A549 (cell line): ENCODE measurements at regions not wholly inside any gene's neighbourhood (a gene's known extent, or its start where the extent isn't known, plus 50 kb on each side); places are given as distances from the start of the nearest gene placed in this dataset.

ENCODE experiments used
- ATAC-seq, 2 experiments: fragments of 200-7000 bp in 1 of 2; fragments of >200 bp in 1 of 2; cut with Nextera tagmentation in 1 of 2; cut with Tn5 transposase in 1 of 2; 3 replicates each; pipeline versions ENCODE4 v1.8.0 to v1.9.1; 2018 to 2020; ENCODE audit warnings: mild to moderate bottlenecking in 1 of 2, moderate library complexity in 1 of 2
- CTCF ChIA-PET: fragments of 300-600 bp; sonication (Branson Sonifier 250); formaldehyde crosslinking; extraction: SDS; loops from one replicate; lab custom pipeline; 2021; ENCODE audit warnings: antibody characterized with exemption, inconsistent platforms; lab: Yijun Ruan, JAX
- POLR2A ChIA-PET: fragments of 350-600 bp; formaldehyde crosslinking; extraction: SDS; loops from one replicate; lab custom pipeline; 2021; ENCODE audit warnings: antibody characterized with exemption, inconsistent platforms; lab: Yijun Ruan, JAX
- DNase-seq, 2 experiments: peaks; one replicate each; pipeline versions ENCODE4 v3.0.0 to v3.0.0-alpha.2; 2011 to 2016; ENCODE audit warnings: low read depth in 1 of 2, low spot score in 1 of 2
- FAIRE-seq: peaks from 2 replicates; lab custom pipeline; 2011; peaks lifted over from hg19 to GRCh38; lab: Jason Lieb, UNC
- H3K27ac ChIP-seq, 2 experiments: fragments of >200 bp; sonication (Bioruptor Twin); formaldehyde crosslinking; 3 replicates each; pipeline ENCODE4 v1.5.1; 2016 to 2017
- H3K4me1 ChIP-seq: fragments of >200 bp; sonication (Bioruptor Twin); formaldehyde crosslinking; 3 replicates; pipeline ENCODE4 v1.6.1; 2016
- H3K4me2 ChIP-seq: fragments of >200 bp; sonication (Bioruptor Twin); formaldehyde crosslinking; 3 replicates; pipeline ENCODE4 v1.6.1; 2016
- H3K4me3 ChIP-seq: fragments of >200 bp; sonication (Bioruptor Twin); formaldehyde crosslinking; 3 replicates; pipeline ENCODE4 v1.5.1; 2016
- H3K9me3 ChIP-seq: fragments of >200 bp; sonication (Bioruptor Twin); formaldehyde crosslinking; 3 replicates; pipeline ENCODE4 v1.6.1; 2016
- ESRRA ChIP-seq: fragments of 150-350 bp; IDR thresholded peaks from 2 replicates; pipeline ENCODE4 v1.6.1; 2014; ENCODE audit warnings: mild to moderate bottlenecking, low read length, borderline replicate concordance
- FOSB ChIP-seq: fragments of 250-450 bp; sonication (Bioruptor Pico); IDR thresholded peaks from 2 replicates; pipeline ENCODE4 v1.5.0; 2020; ENCODE audit warnings: mild to moderate bottlenecking, moderate library complexity
- HOXA7 ChIP-seq: fragments of 250-450 bp; sonication (Bioruptor Pico); IDR thresholded peaks from 2 replicates; pipeline ENCODE4 v1.5.0; 2020; ENCODE audit warnings: mild to moderate bottlenecking, moderate library complexity
- KDM1A ChIP-seq: fragments of 200-600 bp; sonication (generic); IDR thresholded peaks from 2 replicates; pipeline ENCODE4 v1.6.1; 2016; ENCODE audit warnings: low read depth, mild to moderate bottlenecking
- MAFK ChIP-seq: fragments of 450-650 bp; IDR thresholded peaks from 2 replicates; pipeline ENCODE4 v1.6.1; 2014; ENCODE audit not compliant: partially characterized antibody
- MAZ ChIP-seq: fragments of 150-350 bp; IDR thresholded peaks from 2 replicates; pipeline ENCODE4 v1.6.1; 2014; ENCODE audit warnings: antibody characterized with exemption, low read depth, low read length, borderline replicate concordance
- MYC ChIP-seq: IDR thresholded peaks from 2 replicates; pipeline ENCODE4 v1.6.1; 2012; ENCODE audit warnings: mild to moderate bottlenecking, inconsistent platforms, low read length, improper control_type of control experiment, borderline replicate concordance
- NFE2L2 ChIP-seq: fragments of 150-350 bp; conservative IDR thresholded peaks from 2 replicates; pipeline ENCODE4 v1.6.1; 2014; ENCODE audit warnings: low read length
- NPAS2 ChIP-seq: fragments of 250-450 bp; sonication (Bioruptor Pico); IDR thresholded peaks from 2 replicates; pipeline ENCODE4 v1.8.0; 2022; ENCODE audit warnings: mild to moderate bottlenecking, moderate library complexity, borderline replicate concordance
- NR3C1 ChIP-seq: fragments of >200 bp; sonication (Bioruptor Twin); formaldehyde crosslinking; IDR thresholded peaks from 3 replicates; pipeline ENCODE4 v1.6.1; 2017
- PHF8 ChIP-seq: fragments of 200-600 bp; sonication (generic); IDR thresholded peaks from 2 replicates; pipeline ENCODE4 v1.6.1; 2016; ENCODE audit warnings: low read depth, mild to moderate bottlenecking, antibody characterized with exemption, moderate library complexity, borderline replicate concordance
- POLR2A ChIP-seq: IDR thresholded peaks from 2 replicates; pipeline ENCODE4 v1.6.1; 2012; ENCODE audit warnings: mild to moderate bottlenecking, low read length
- RAD21 ChIP-seq, 2 experiments: fragments of >200 bp in 1 of 2; sonication (Bioruptor Twin) in 1 of 2; formaldehyde crosslinking in 1 of 2; IDR thresholded peaks in 1 of 2; conservative IDR thresholded peaks in 1 of 2; 2 replicates in 1 of 2; 3 replicates in 1 of 2; pipeline ENCODE4 v1.6.1; 2012 to 2018; ENCODE audit warnings: inconsistent platforms in 1 of 2
- SREBF2 ChIP-seq: fragments of 450-650 bp; IDR thresholded peaks from 2 replicates; pipeline ENCODE4 v1.6.1; 2014; ENCODE audit warnings: mild to moderate bottlenecking, moderate library complexity
- TFCP2L1 ChIP-seq: fragments of 250-450 bp; sonication (Bioruptor Pico); IDR thresholded peaks from 2 replicates; pipeline ENCODE4 v1.5.0; 2021; ENCODE audit warnings: mild to moderate bottlenecking
- TP53 ChIP-seq: fragments of 250-450 bp; sonication (Bioruptor Pico); IDR thresholded peaks from 2 replicates; pipeline ENCODE4 v1.5.0; 2021; ENCODE audit warnings: mild to moderate bottlenecking, moderate library complexity
- ZSCAN20 ChIP-seq: fragments of 250-450 bp; sonication (Bioruptor Pico); IDR thresholded peaks from 2 replicates; pipeline ENCODE4 v1.8.0; 2022; ENCODE audit warnings: mild to moderate bottlenecking, moderate library complexity
- WGBS: methylation state at CpG from one replicate; pipeline ENCODE4 v1.1.6; 2017; ENCODE audit errors: missing lambda C conversion rate; 5-methylcytosine and 5-hydroxymethylcytosine counted together
- TF ChIP-seq, protein P1 (sequence below): fragments of 250-450 bp; sonication (Bioruptor Pico); IDR thresholded peaks from 2 replicates; pipeline ENCODE4 v1.5.0; 2020; ENCODE audit warnings: low read depth, mild to moderate bottlenecking, moderate library complexity
- TF ChIP-seq, protein P2 (sequence below): IDR thresholded peaks from 2 replicates; pipeline ENCODE4 v1.6.1; 2012
- TF ChIP-seq, protein P3 (sequence below): fragments of 150-350 bp; IDR thresholded peaks from 2 replicates; pipeline ENCODE4 v1.6.1; 2014; ENCODE audit warnings: low read depth, mild to moderate bottlenecking, low read length
- TF ChIP-seq, protein P4 (sequence below): fragments of >200 bp; sonication (Bioruptor Twin); formaldehyde crosslinking; IDR thresholded peaks from 3 replicates; pipeline ENCODE4 v1.5.1; 2016

DNA sequence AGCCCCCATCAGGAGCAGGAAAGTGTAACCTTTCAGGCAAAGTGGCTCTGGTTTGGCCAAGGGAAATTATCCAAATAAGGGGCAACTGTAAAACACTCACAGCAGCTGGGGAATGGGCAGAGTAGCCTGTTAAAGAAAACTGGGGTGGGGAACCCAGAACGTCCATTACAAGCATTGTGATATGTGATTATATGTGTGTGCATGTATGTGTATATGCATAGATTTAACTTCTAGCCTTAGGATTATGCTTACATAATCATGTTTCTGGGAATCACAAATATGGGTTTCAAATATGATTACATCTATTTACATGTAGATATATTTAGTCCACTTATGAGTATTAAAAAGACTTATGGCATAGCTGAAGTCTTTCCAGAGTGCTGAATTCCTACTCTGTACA lies 278.1 kb upstream of the JAG1 start:
- H3K9me3 ChIP-seq, result no peaks in the 10 kb centered on the region
- ATAC-seq (no peak), FAIRE-seq (no peak), DNase-seq (no peak)
- no peak overlapping the region for H3K4me3 ChIP-seq
- H3K4me1 ChIP-seq, result 0 out of 3 replicates have a peak, but pooled peaks cover 7% of the 10 kb centered on the region
- no peak overlapping the region for H3K27ac ChIP-seq
- ChIA-PET CTCF (no interaction called here), POLR2A (no interaction called here)
- no peak overlapping the region for H3K4me2 ChIP-seq
- 89% methylated on average over 1 of the region's 1 CpG for WGBS
- TF ChIP-seq MAFK (peak; percentile 28), NPAS2 (CRISPR knock-in tag) (no peak)

DNA sequence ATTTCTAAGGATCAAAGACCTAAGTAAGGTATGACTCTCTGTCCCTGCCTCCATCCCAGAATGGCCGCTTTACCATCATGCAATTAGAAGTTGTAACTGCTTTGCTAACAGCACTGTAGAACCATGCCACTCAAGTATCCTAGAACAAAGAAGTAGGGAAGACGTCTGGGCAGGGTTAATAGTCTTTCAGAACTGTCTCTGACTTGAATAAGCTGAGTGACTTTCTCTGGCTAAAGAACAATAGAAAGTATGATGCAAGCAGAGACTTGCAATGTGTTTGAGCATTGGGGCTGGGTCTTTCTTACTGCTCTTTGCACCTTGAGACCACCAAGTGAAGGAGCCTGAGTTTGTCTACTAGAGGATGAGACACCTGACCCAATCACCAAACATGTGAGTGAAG lies 279.6 kb upstream of the JAG1 start:
- Histone ChIP-seq H3K4me3 (no peak overlapping the region), H3K4me2 (no peak overlapping the region), H3K27ac (no peak overlapping the region), H3K9me3 (no peaks in the 10 kb centered on the region), H3K4me1 (0 out of 3 replicates have a peak, but pooled peaks cover 7% of the 10 kb centered on the region)
- ChIA-PET POLR2A (no interaction called here), CTCF (interaction anchor here (0.6 to 1.5 kb wide), 7 partner anchors 12 to 505 kb away, joined by 3 to 5 read pairs (median 4); no protein-coding TSS in a partner anchor)
- WGBS, result 81% methylated on average over 2 of the region's 2 CpGs
- no peak for FAIRE-seq
- no peak for DNase-seq
- TF ChIP-seq, protein P1, sequence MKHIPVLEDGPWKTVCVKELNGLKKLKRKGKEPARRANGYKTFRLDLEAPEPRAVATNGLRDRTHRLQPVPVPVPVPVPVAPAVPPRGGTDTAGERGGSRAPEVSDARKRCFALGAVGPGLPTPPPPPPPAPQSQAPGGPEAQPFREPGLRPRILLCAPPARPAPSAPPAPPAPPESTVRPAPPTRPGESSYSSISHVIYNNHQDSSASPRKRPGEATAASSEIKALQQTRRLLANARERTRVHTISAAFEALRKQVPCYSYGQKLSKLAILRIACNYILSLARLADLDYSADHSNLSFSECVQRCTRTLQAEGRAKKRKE (CRISPR knock-in tag), result no peak
- TF ChIP-seq, protein P2, sequence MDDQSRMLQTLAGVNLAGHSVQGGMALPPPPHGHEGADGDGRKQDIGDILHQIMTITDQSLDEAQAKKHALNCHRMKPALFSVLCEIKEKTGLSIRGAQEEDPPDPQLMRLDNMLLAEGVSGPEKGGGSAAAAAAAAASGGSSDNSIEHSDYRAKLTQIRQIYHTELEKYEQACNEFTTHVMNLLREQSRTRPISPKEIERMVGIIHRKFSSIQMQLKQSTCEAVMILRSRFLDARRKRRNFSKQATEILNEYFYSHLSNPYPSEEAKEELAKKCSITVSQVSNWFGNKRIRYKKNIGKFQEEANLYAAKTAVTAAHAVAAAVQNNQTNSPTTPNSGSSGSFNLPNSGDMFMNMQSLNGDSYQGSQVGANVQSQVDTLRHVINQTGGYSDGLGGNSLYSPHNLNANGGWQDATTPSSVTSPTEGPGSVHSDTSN, result no peak
- TF ChIP-seq MYC (no peak), NFE2L2 (no peak), POLR2A (no peak), TP53 (CRISPR knock-in tag) (no peak), NR3C1 (no peak), ZSCAN20 (CRISPR knock-in tag) (no peak), KDM1A (no peak), HOXA7 (CRISPR knock-in tag) (no peak), TFCP2L1 (CRISPR knock-in tag) (no peak), PHF8 (no peak), ESRRA (no peak), MAZ (no peak), SREBF2 (no peak), RAD21 (conservative IDR thresholded peaks at IDR 0.05 in 1 of 2, IDR thresholded peaks at IDR 0.05 in 1 of 2) (no peak), FOSB (CRISPR knock-in tag) (no peak)
- TF ChIP-seq, protein P3, sequence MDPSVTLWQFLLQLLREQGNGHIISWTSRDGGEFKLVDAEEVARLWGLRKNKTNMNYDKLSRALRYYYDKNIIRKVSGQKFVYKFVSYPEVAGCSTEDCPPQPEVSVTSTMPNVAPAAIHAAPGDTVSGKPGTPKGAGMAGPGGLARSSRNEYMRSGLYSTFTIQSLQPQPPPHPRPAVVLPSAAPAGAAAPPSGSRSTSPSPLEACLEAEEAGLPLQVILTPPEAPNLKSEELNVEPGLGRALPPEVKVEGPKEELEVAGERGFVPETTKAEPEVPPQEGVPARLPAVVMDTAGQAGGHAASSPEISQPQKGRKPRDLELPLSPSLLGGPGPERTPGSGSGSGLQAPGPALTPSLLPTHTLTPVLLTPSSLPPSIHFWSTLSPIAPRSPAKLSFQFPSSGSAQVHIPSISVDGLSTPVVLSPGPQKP, result no peak
- TF ChIP-seq, protein P4, sequence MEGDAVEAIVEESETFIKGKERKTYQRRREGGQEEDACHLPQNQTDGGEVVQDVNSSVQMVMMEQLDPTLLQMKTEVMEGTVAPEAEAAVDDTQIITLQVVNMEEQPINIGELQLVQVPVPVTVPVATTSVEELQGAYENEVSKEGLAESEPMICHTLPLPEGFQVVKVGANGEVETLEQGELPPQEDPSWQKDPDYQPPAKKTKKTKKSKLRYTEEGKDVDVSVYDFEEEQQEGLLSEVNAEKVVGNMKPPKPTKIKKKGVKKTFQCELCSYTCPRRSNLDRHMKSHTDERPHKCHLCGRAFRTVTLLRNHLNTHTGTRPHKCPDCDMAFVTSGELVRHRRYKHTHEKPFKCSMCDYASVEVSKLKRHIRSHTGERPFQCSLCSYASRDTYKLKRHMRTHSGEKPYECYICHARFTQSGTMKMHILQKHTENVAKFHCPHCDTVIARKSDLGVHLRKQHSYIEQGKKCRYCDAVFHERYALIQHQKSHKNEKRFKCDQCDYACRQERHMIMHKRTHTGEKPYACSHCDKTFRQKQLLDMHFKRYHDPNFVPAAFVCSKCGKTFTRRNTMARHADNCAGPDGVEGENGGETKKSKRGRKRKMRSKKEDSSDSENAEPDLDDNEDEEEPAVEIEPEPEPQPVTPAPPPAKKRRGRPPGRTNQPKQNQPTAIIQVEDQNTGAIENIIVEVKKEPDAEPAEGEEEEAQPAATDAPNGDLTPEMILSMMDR, result no peak
- ATAC-seq, result no peak
